ENCODE measurements at regions not wholly inside any gene's neighbourhood (a gene's known extent, or its start where the extent isn't known, plus 50 kb on each side); places are given as distances from the start of the nearest gene placed in this dataset.
A peak's percentile ranks its signal among the peaks of the same experiment; 100 is the strongest.

- intact Hi-C loops (cut with micrococcal nuclease; ENCODE audit: unreplicated experiment): no loop called here
- H3K4me3 ChIP-seq (ENCODE audit: low read depth, low read length, poor library complexity, severe bottlenecking): no peak overlapping the region
- DNase-seq (ENCODE audit: low spot score): no peak
- ChIA-PET POLR2A (interaction anchor here (0.7 kb wide), 1 partner anchor 619 kb away, joined by 3 read pairs; no protein-coding TSS in a partner anchor), CTCF (ENCODE audit: unreplicated experiment) (no interaction called here)
- H3K9me3 ChIP-seq (ENCODE audit: low read length): no peaks in the 10 kb centered on the region
- H3K79me2 ChIP-seq (ENCODE audit: insufficient read depth, low read depth, low read length): no peaks in the 10 kb centered on the region
- no peak overlapping the region for H2AFZ ChIP-seq (ENCODE audit: low read length)
- H4K20me1 ChIP-seq (ENCODE audit: insufficient read depth, low read length): no peaks in the 10 kb centered on the region
- H3K4me1 ChIP-seq (ENCODE audit: insufficient read depth, low read length, poor library complexity, severe bottlenecking): no peaks in the 10 kb centered on the region
- no peaks in the 10 kb centered on the region for H3K36me3 ChIP-seq (ENCODE audit: insufficient read depth, low read length)
- no TSS peak for BruUV-seq (replicated peaks)
- no peak overlapping the region for H3K27ac ChIP-seq (ENCODE audit: low read depth, low read length, poor library complexity, severe bottlenecking)
- no peak for TF ChIP-seq EZH2phosphoT487 (IDR thresholded peaks at IDR 0.05; ENCODE audit: borderline replicate concordance, low read depth, low read length)
- TF ChIP-seq CTCF (conservative IDR thresholded peaks at IDR 0.05; ENCODE audit: low read length): no peak
- H3K4me2 ChIP-seq (ENCODE audit: low read length): no peak overlapping the region
- no peaks in the 10 kb centered on the region for H3K9me2 ChIP-seq (ENCODE audit: insufficient read depth, low read length)
Measured at GRCh38 chr3:159867372-159867771, 121.3 kb upstream of the IL12A start.

- H3K4me1 ChIP-seq (ENCODE audit: insufficient read depth, low read length, poor library complexity, severe bottlenecking): no peaks in the 10 kb centered on the region
- ChIA-PET CTCF (ENCODE audit: unreplicated experiment) (no interaction called here), POLR2A (interaction anchor here (0.6 to 0.7 kb wide), 2 partner anchors 9 to 1850 kb away, joined by 3 read pairs; no protein-coding TSS in a partner anchor)
- no peak for DNase-seq (ENCODE audit: low spot score)
- H3K9me3 ChIP-seq (ENCODE audit: low read length): no peaks in the 10 kb centered on the region
- H3K36me3 ChIP-seq (ENCODE audit: insufficient read depth, low read length): no peaks in the 10 kb centered on the region
- TF ChIP-seq EZH2phosphoT487 (IDR thresholded peaks at IDR 0.05; ENCODE audit: borderline replicate concordance, low read depth, low read length) (no peak), CTCF (conservative IDR thresholded peaks at IDR 0.05; ENCODE audit: low read length) (no peak)
- intact Hi-C loops (cut with micrococcal nuclease; ENCODE audit: unreplicated experiment): no loop called here
- H2AFZ ChIP-seq (ENCODE audit: low read length): no peak overlapping the region
- no peaks in the 10 kb centered on the region for H3K79me2 ChIP-seq (ENCODE audit: insufficient read depth, low read depth, low read length)
- no peak overlapping the region for H3K4me2 ChIP-seq (ENCODE audit: low read length)
- H3K27ac ChIP-seq (ENCODE audit: low read depth, low read length, poor library complexity, severe bottlenecking): no peak overlapping the region
- H4K20me1 ChIP-seq (ENCODE audit: insufficient read depth, low read length): no peaks in the 10 kb centered on the region
- BruUV-seq (replicated peaks): no TSS peak
- no peak overlapping the region for H3K4me3 ChIP-seq (ENCODE audit: low read depth, low read length, poor library complexity, severe bottlenecking)
- no peaks in the 10 kb centered on the region for H3K9me2 ChIP-seq (ENCODE audit: insufficient read depth, low read length)
Measured at GRCh38 chr3:159870723-159871122, 117.9 kb upstream of the IL12A start.

- no peaks in the 10 kb centered on the region for H3K4me1 ChIP-seq (ENCODE audit: insufficient read depth, low read length, poor library complexity, severe bottlenecking)
- H3K4me3 ChIP-seq (ENCODE audit: low read depth, low read length, poor library complexity, severe bottlenecking): no peak overlapping the region
- ChIA-PET POLR2A (interaction anchor here (1.1 kb wide), 1 partner anchor 28 kb away, joined by 4 read pairs; no protein-coding TSS in a partner anchor), CTCF (ENCODE audit: unreplicated experiment) (no interaction called here)
- no peak for DNase-seq (ENCODE audit: low spot score)
- BruUV-seq (replicated peaks): no TSS peak
- H2AFZ ChIP-seq (ENCODE audit: low read length): no peak overlapping the region
- no peaks in the 10 kb centered on the region for H3K9me2 ChIP-seq (ENCODE audit: insufficient read depth, low read length)
- H3K27ac ChIP-seq (ENCODE audit: low read depth, low read length, poor library complexity, severe bottlenecking): no peak overlapping the region
- H4K20me1 ChIP-seq (ENCODE audit: insufficient read depth, low read length): no peaks in the 10 kb centered on the region
- H3K36me3 ChIP-seq (ENCODE audit: insufficient read depth, low read length): no peaks in the 10 kb centered on the region
- intact Hi-C loops (cut with micrococcal nuclease; ENCODE audit: unreplicated experiment): no loop called here
- TF ChIP-seq CTCF (conservative IDR thresholded peaks at IDR 0.05; ENCODE audit: low read length): 0 out of 2 replicates have a peak, but pooled peaks have one; percentile 33
- TF ChIP-seq EZH2phosphoT487 (IDR thresholded peaks at IDR 0.05; ENCODE audit: borderline replicate concordance, low read depth, low read length): no peak
- H3K9me3 ChIP-seq (ENCODE audit: low read length): no peaks in the 10 kb centered on the region
- no peaks in the 10 kb centered on the region for H3K79me2 ChIP-seq (ENCODE audit: insufficient read depth, low read depth, low read length)
- H3K4me2 ChIP-seq (ENCODE audit: low read length): no peak overlapping the region
Measured at GRCh38 chr3:159872374-159873109, 116.1 kb upstream of the IL12A start.

All from OCI-LY7 (cell line).